HepG2 (cell line): ENCODE measurements at regions not wholly inside any gene's neighbourhood (a gene's known extent, or its start where the extent isn't known, plus 50 kb on each side); places are given as distances from the start of the nearest gene placed in this dataset.

ENCODE experiments used
- ATAC-seq: fragments of 200-7000 bp; cut with Tn5 transposase; 3 replicates; pipeline ENCODE4 v1.9.1; 2020; ENCODE audit warnings: mild to moderate bottlenecking, moderate library complexity
- BruUV-seq: library from RNA; stranded (reverse); fragments of 400-500 nt; replicated peaks from 2 replicates; lab custom pipeline; 2021; lab: Mats Ljungman, UMichigan
- CTCF ChIA-PET: fragments of 300-600 bp; formaldehyde crosslinking; extraction: SDS; loops from one replicate; lab custom pipeline; 2021; ENCODE audit warnings: low total read pairs, inconsistent platforms, low intra/inter-chr PET ratio; lab: Yijun Ruan, JAX
- POLR2A ChIA-PET: fragments of 350-600 bp; sonication (Branson Sonifier 250); formaldehyde crosslinking; loops from one replicate; lab custom pipeline; 2020; ENCODE audit warnings: antibody characterized with exemption, inconsistent platforms; lab: Yijun Ruan, JAX
- DNase-seq: peaks from one replicate; pipeline ENCODE4 v3.0.0-alpha.2; 2015; ENCODE audit warnings: low spot score
- FAIRE-seq: peaks from 3 replicates; lab custom pipeline; 2011; peaks lifted over from hg19 to GRCh38; lab: Jason Lieb, UNC
- H2AFZ ChIP-seq: one replicate; pipeline ENCODE4 v1.6.1; 2011; ENCODE audit warnings: low read length, inconsistent platforms
- H3K27ac ChIP-seq: fragments of 300-600 bp; 3 replicates; pipeline ENCODE4 v1.8.0; 2011; ENCODE audit warnings: mixed run types, mild to moderate bottlenecking, mixed read lengths, low read length, inconsistent platforms; ENCODE audit not compliant: insufficient read depth; ENCODE audit errors: extremely low read length
- H3K27me3 ChIP-seq, 2 experiments: fragments of 200-600 bp in 1 of 2; 2 replicates in 1 of 2; 3 replicates in 1 of 2; pipeline versions ENCODE4 v1.6.0 to v1.8.0; 2011; ENCODE audit warnings: low read length in 2 of 2, mild to moderate bottlenecking in 2 of 2, moderate library complexity in 2 of 2, inconsistent platforms in 1 of 2; ENCODE audit not compliant: insufficient read depth in 2 of 2, control insufficient read depth in 1 of 2
- H3K36me3 ChIP-seq, 2 experiments: fragments of 200-600 bp in 1 of 2; replicated peaks in 1 of 2; 2 replicates in 1 of 2; 3 replicates in 1 of 2; pipeline versions ENCODE4 v1.5.1 to v1.8.0; 2011; ENCODE audit warnings: low read length in 2 of 2, inconsistent platforms in 1 of 2; ENCODE audit not compliant: insufficient read depth in 2 of 2, control insufficient read depth in 1 of 2
- H3K4me1 ChIP-seq: 2 replicates; pipeline ENCODE4 v1.5.1; 2012; ENCODE audit warnings: low read length, inconsistent platforms; ENCODE audit not compliant: insufficient read depth
- H3K4me2 ChIP-seq: 2 replicates; pipeline ENCODE4 v1.6.0; 2011; ENCODE audit warnings: low read depth, low read length, inconsistent platforms
- H3K4me3 ChIP-seq, 3 experiments: fragments of 200-600 bp in 1 of 3; sonication (generic), shearing (Covaris generic) in 1 of 3; replicated peaks in 1 of 3; 2 replicates each; pipeline ENCODE4 v1.5.1; 2011 to 2016; ENCODE audit warnings: low read length in 3 of 3, inconsistent platforms in 2 of 3, low read depth in 2 of 3, mild to moderate bottlenecking in 2 of 3, control low read depth in 1 of 3, mixed read lengths in 1 of 3; ENCODE audit not compliant: insufficient read depth in 1 of 3
- H3K79me2 ChIP-seq: one replicate; pipeline ENCODE4 v1.6.1; 2011; ENCODE audit warnings: low read length, inconsistent platforms; ENCODE audit not compliant: insufficient read depth
- H3K9ac ChIP-seq: 2 replicates; pipeline ENCODE4 v1.6.0; 2011; ENCODE audit warnings: mild to moderate bottlenecking, low read depth, low read length, inconsistent platforms; ENCODE audit not compliant: insufficient read depth
- H3K9me3 ChIP-seq: 2 replicates; pipeline ENCODE4 v1.5.1; 2012; ENCODE audit warnings: mild to moderate bottlenecking, low read length
- H4K20me1 ChIP-seq: 2 replicates; pipeline ENCODE4 v1.6.0; 2011; ENCODE audit warnings: inconsistent platforms, mild to moderate bottlenecking, low read length, moderate library complexity; ENCODE audit not compliant: insufficient read depth
- ELK4 ChIP-seq: sonication (generic); formaldehyde crosslinking; IDR thresholded peaks from 2 replicates; pipeline ENCODE4 v1.9.0; 2021; ENCODE audit warnings: missing genetic modification reagents, borderline replicate concordance
- JARID2 ChIP-seq: sonication (generic); formaldehyde crosslinking; IDR thresholded peaks from 2 replicates; pipeline ENCODE4 v1.8.1; 2023; ENCODE audit warnings: missing genetic modification reagents, inconsistent platforms; ENCODE audit not compliant: insufficient replicate concordance
- PHF21A ChIP-seq: sonication (generic); formaldehyde crosslinking; IDR thresholded peaks from 2 replicates; pipeline ENCODE4 v1.5.0; 2020; ENCODE audit warnings: mild to moderate bottlenecking, missing genetic modification reagents
- REST ChIP-seq, 2 experiments: IDR thresholded peaks; 2 replicates each; pipeline ENCODE4 v1.6.1; 2011 to 2012; ENCODE audit warnings: low read length in 2 of 2, borderline replicate concordance in 1 of 2, low read depth in 1 of 2, mild to moderate bottlenecking in 1 of 2, moderate library complexity in 1 of 2
- ZBTB26 ChIP-seq: IDR thresholded peaks from 2 replicates; pipeline ENCODE4 v1.6.1; 2016; ENCODE audit warnings: missing compliant biosample characterization, missing genetic modification reagents, borderline replicate concordance
- ZNF274 ChIP-seq: sonication (generic); formaldehyde crosslinking; IDR thresholded peaks from 2 replicates; pipeline ENCODE4 v1.5.1; 2020; ENCODE audit warnings: mild to moderate bottlenecking, missing genetic modification reagents
- ZNF30 ChIP-seq: sonication (generic); formaldehyde crosslinking; IDR thresholded peaks from 2 replicates; pipeline ENCODE4 v1.5.0; 2020; ENCODE audit warnings: mild to moderate bottlenecking, missing genetic modification reagents
- ZNF383 ChIP-seq: sonication (generic); formaldehyde crosslinking; IDR thresholded peaks from 2 replicates; pipeline ENCODE4 v1.4.0; 2020; ENCODE audit warnings: missing genetic modification reagents, mild to moderate bottlenecking, borderline replicate concordance
- ZNF577 ChIP-seq: sonication (generic); formaldehyde crosslinking; IDR thresholded peaks from 2 replicates; pipeline ENCODE4 v1.4.0; 2020; ENCODE audit warnings: mild to moderate bottlenecking, low read depth, missing genetic modification reagents, borderline replicate concordance
- ZNF597 ChIP-seq: sonication (generic); formaldehyde crosslinking; IDR thresholded peaks from 2 replicates; pipeline ENCODE4 v1.5.0; 2020; ENCODE audit warnings: missing genetic modification reagents
- ZNF609 ChIP-seq: sonication (generic); formaldehyde crosslinking; IDR thresholded peaks from 2 replicates; pipeline ENCODE4 v1.4.0; 2020; ENCODE audit warnings: mild to moderate bottlenecking, missing genetic modification reagents, borderline replicate concordance
- ZNF619 ChIP-seq: sonication (generic); formaldehyde crosslinking; IDR thresholded peaks from 2 replicates; pipeline ENCODE4 v1.4.0; 2020; ENCODE audit warnings: mild to moderate bottlenecking, missing genetic modification reagents
- ZNF629 ChIP-seq: sonication (generic); formaldehyde crosslinking; conservative IDR thresholded peaks from 2 replicates; pipeline ENCODE4 v1.5.0; 2020; ENCODE audit warnings: missing genetic modification reagents
- WGBS: methylation state at CpG from one replicate; pipeline ENCODE4 v1.1.6; 2017; ENCODE audit warnings: low lambda C conversion rate; 5-methylcytosine and 5-hydroxymethylcytosine counted together
- in situ Hi-C: cut with HindIII; loops from 2 replicates; pipeline ENCODE4 v1.10.0; 2017; ENCODE audit warnings: low pct_unique_long_range_greater_than_20kb; ENCODE audit not compliant: extremely low pct_ligation_motif_present
- intact Hi-C: fragments of 100-400 bp; cut with micrococcal nuclease; formaldehyde crosslinking; loops from one replicate; pipeline ENCODE4 v1.10.0; 2022; ENCODE audit not compliant: unreplicated experiment

GRCh38 chr1:172929006-172929405, 121.7 kb downstream of the TNFSF18 start:
- DNase-seq (no peak), ATAC-seq (no peak), FAIRE-seq (no peak)
- intact Hi-C loops = no loop called here
- no peak overlapping the region for H3K4me3 ChIP-seq
- no TSS peak for BruUV-seq
- ChIA-PET CTCF (no interaction called here), POLR2A (no interaction called here)
- H3K36me3 ChIP-seq = no peaks in the 10 kb centered on the region
- no peak overlapping the region for H3K4me2 ChIP-seq
- no peaks in the 10 kb centered on the region for H4K20me1 ChIP-seq
- no peaks in the 10 kb centered on the region for H3K27me3 ChIP-seq
- no peak overlapping the region for H3K9ac ChIP-seq
- in situ Hi-C loops = no loop called here
- no peak overlapping the region for H2AFZ ChIP-seq
- peaks cover 19% of the 10 kb centered on the region for H3K4me1 ChIP-seq
- H3K27ac ChIP-seq = no peak overlapping the region
- H3K79me2 ChIP-seq = no peaks in the 10 kb centered on the region
- whole genome bisulfite sequencing = 40% methylated on average over 2 of the region's 2 CpGs
- no peaks in the 10 kb centered on the region for H3K9me3 ChIP-seq
- TF ChIP-seq JARID2 (CRISPR knock-in tag) (no peak), ZNF597 (CRISPR knock-in tag) (no peak), PHF21A (no peak), ZNF30 (CRISPR knock-in tag) (no peak), ZNF383 (CRISPR knock-in tag) (no peak), REST (IDR thresholded peaks at IDR 0.05; ENCODE audit: borderline replicate concordance in 1 of 2, low read depth in 1 of 2, low read length in 2 of 2) (no peak), ZNF619 (no peak), ELK4 (CRISPR knock-in tag) (no peak), ZNF629 (CRISPR knock-in tag) (no peak), ZNF609 (no peak), ZNF577 (no peak), ZBTB26 (no peak), ZNF274 (no peak)
